Breast epithelium (tissue), 4 donors: ENCODE measurements at regions not wholly inside any gene's neighbourhood (a gene's known extent, or its start where the extent isn't known, plus 50 kb on each side); places are given as distances from the start of the nearest gene placed in this dataset.

Experiments used
- DNase-seq, 2 donors: peaks; one replicate each; pipeline ENCODE4 v3.0.0-alpha.2; 2019; ENCODE audit warnings: low spot score in 2 of 2
- H3K27ac ChIP-seq, 2 donors: fragments of 200-600 bp; sonication (generic) in 1 of 2; one replicate each; pipeline ENCODE4 v1.5.1; 2016 to 2019; ENCODE audit warnings: mild to moderate bottlenecking in 1 of 2
- H3K27me3 ChIP-seq, 2 donors: fragments of 200-600 bp; sonication (generic) in 1 of 2; one replicate each; pipeline versions ENCODE4 v1.5.1 to v1.6.0; 2017 to 2019; ENCODE audit warnings: control low read depth in 1 of 2, mild to moderate bottlenecking in 1 of 2
- H3K36me3 ChIP-seq: fragments of 200-600 bp; one replicate; pipeline ENCODE4 v1.5.1; 2019
- H3K4me1 ChIP-seq, 2 donors: fragments of 200-600 bp; sonication (generic); one replicate each; pipeline ENCODE4 v1.5.1; 2016 to 2019; ENCODE audit warnings: control low read depth in 1 of 2
- H3K4me3 ChIP-seq, 3 donors: fragments of 200-600 bp; sonication (generic); 1 replicate in 2 of 3; 2 replicates in 1 of 3; pipeline ENCODE4 v1.5.1; 2016 to 2019; ENCODE audit warnings: mild to moderate bottlenecking in 3 of 3, moderate library complexity in 2 of 3
- H3K9me3 ChIP-seq, 2 donors: fragments of 200-600 bp; sonication (generic) in 1 of 2; one replicate each; pipeline ENCODE4 v1.5.1; 2016 to 2019; ENCODE audit warnings: control low read depth in 1 of 2
- CTCF ChIP-seq, 3 donors: fragments of 450-650 bp; IDR thresholded peaks; one replicate each; pipeline ENCODE4 v1.5.1; 2016 to 2017; ENCODE audit warnings: antibody characterized with exemption in 3 of 3, mild to moderate bottlenecking in 3 of 3, moderate library complexity in 3 of 3
- POLR2A ChIP-seq: fragments of 450-650 bp; IDR thresholded peaks from one replicate; pipeline ENCODE4 v1.6.1; 2016; ENCODE audit warnings: antibody characterized with exemption, mild to moderate bottlenecking, moderate library complexity
- POLR2AphosphoS5 ChIP-seq, 3 donors: sonication (generic); formaldehyde crosslinking; IDR thresholded peaks; one replicate each; pipeline ENCODE4 v1.6.1; 2017; ENCODE audit warnings: antibody characterized with exemption in 3 of 3
- intact Hi-C: fragments of 100-400 bp; cut with DNase I; formaldehyde crosslinking; loops from one replicate; pipeline ENCODE4 v1.15.1; 2023; ENCODE audit warnings: low total_unique reads

GRCh38 chr10:3339531-3339950 lies 167.0 kb upstream of the PITRM1 start:
- no peaks in the 10 kb centered on the region for H3K36me3 ChIP-seq
- H3K27ac ChIP-seq = no peak overlapping the region
- intact Hi-C loops = no loop called here
- TF ChIP-seq CTCF (IDR thresholded peaks at IDR 0.05) = no peak
- H3K27me3 ChIP-seq = no peaks in the 10 kb centered on the region
- H3K4me3 ChIP-seq = no peak overlapping the region
- H3K9me3 ChIP-seq = no peaks in the 10 kb centered on the region
- H3K4me1 ChIP-seq = no peaks in the 10 kb centered on the region
- no peak for DNase-seq

GRCh38 chr10:3339121-3339520 lies 166.5 kb upstream of the PITRM1 start:
- Histone ChIP-seq H3K36me3 (no peaks in the 10 kb centered on the region), H3K27me3 (no peaks in the 10 kb centered on the region), H3K4me1 (no peaks in the 10 kb centered on the region), H3K9me3 (no peaks in the 10 kb centered on the region), H3K27ac (no peak overlapping the region), H3K4me3 (no peak overlapping the region)
- DNase-seq = no peak
- TF ChIP-seq POLR2A = no peak
- no peak for TF ChIP-seq POLR2AphosphoS5 (IDR thresholded peaks at IDR 0.05)
- intact Hi-C loops = no loop called here

DNA sequence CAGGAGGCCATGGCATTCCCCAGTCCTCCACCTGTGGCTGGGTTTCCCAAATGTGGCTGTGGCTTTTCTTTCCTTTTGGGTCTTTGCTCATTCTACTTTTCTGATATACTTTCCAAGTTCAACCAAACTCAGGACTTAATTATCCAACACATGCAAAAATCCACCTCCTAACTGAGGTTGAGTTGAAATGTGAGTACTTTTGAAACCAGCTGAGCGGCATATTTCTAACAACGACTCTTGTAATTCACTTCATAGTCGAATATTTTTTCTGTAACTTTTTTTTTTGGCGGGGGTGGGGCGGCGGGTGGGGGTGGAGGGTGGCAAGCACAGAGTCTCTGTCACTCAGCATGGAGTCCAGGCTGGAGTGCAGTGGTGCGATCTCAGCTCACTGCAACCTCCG lies 165.2 kb upstream of the PITRM1 start:
- intact Hi-C loops = no loop called here
- Histone ChIP-seq H3K27ac (no peak overlapping the region), H3K36me3 (no peaks in the 10 kb centered on the region), H3K4me1 (no peaks in the 10 kb centered on the region), H3K4me3 (no peak overlapping the region), H3K27me3 (no peaks in the 10 kb centered on the region), H3K9me3 (no peaks in the 10 kb centered on the region)
- no peak for TF ChIP-seq CTCF (IDR thresholded peaks at IDR 0.05)
- DNase-seq = no peak

DNA sequence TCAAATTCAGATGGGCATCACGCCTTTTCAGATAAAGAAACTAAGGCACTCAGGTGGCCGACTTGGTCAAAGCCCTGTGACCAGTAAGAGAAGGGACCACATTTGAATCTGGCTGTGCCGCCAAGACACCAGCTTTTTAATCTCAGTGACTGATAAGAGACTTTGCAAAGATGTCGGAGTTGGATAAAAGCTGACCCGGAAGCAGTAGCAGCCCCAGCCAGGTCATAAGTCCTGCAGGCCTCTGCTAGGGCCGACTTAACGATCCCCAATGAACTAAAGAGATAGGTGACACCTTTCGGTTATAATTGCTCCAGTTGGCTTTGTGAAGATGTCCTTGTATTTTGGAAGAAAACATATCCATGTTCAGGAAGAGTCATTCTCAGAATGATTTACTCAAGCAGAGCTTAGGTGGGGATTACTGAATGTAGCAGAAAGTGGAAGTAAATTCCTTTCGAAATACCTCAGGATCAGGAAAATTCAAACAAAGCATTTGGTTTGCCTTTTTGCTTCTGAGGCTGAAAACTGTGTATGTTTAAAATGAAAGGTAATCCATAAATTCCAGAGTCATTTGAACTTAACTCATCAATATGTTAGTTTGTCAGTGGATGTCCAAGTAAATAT lies 164.2 kb upstream of the PITRM1 start:
- H3K27me3 ChIP-seq = no peaks in the 10 kb centered on the region

GRCh38 chr10:3333426-3333825 lies 160.8 kb upstream of the PITRM1 start:
- intact Hi-C loops = no loop called here
- H3K27ac ChIP-seq = no peak overlapping the region
- H3K27me3 ChIP-seq = no peaks in the 10 kb centered on the region
- no peak for DNase-seq
- H3K9me3 ChIP-seq = no peaks in the 10 kb centered on the region
- H3K36me3 ChIP-seq = no peaks in the 10 kb centered on the region
- no peak for TF ChIP-seq POLR2A
- TF ChIP-seq POLR2AphosphoS5 (IDR thresholded peaks at IDR 0.05) = no peak
- no peak for TF ChIP-seq CTCF (IDR thresholded peaks at IDR 0.05)
- no peaks in the 10 kb centered on the region for H3K4me1 ChIP-seq
- no peak overlapping the region for H3K4me3 ChIP-seq

More for the DNA sequence above, 164.2 kb upstream of the PITRM1 start:
- intact Hi-C loops = no loop called here
- DNase-seq = no peak
- TF ChIP-seq POLR2A = no peak
- TF ChIP-seq POLR2AphosphoS5 (IDR thresholded peaks at IDR 0.05) = no peak
- no peak for TF ChIP-seq CTCF (IDR thresholded peaks at IDR 0.05)
- Histone ChIP-seq H3K4me3 (no peak overlapping the region), H3K4me1 (no peaks in the 10 kb centered on the region), H3K36me3 (no peaks in the 10 kb centered on the region), H3K27ac (no peak overlapping the region), H3K9me3 (no peaks in the 10 kb centered on the region)

- intact Hi-C loops = no loop called here
- H3K27ac ChIP-seq = no peak overlapping the region
- DNase-seq = no peak
- H3K4me1 ChIP-seq = no peaks in the 10 kb centered on the region
- TF ChIP-seq POLR2AphosphoS5 (IDR thresholded peaks at IDR 0.05) (no peak), POLR2A (no peak), CTCF (IDR thresholded peaks at IDR 0.05) (no peak)
- no peaks in the 10 kb centered on the region for H3K9me3 ChIP-seq
- H3K4me3 ChIP-seq = no peak overlapping the region
- H3K27me3 ChIP-seq = no peaks in the 10 kb centered on the region
- H3K36me3 ChIP-seq = no peaks in the 10 kb centered on the region
Observed at GRCh38 chr10:3331690-3332230, 159.2 kb upstream of the PITRM1 start.
